Memory B cell (primary cell): ENCODE measurements at regions not wholly inside any gene's neighbourhood (a gene's known extent, or its start where the extent isn't known, plus 50 kb on each side); places are given as distances from the start of the nearest gene placed in this dataset.

Experiments
- ATAC-seq: fragments of 150-1000 bp; cut with Tn5 transposase; 2 replicates; pipeline ENCODE4 v1.10.0; 2021; ENCODE audit warnings: low read depth, mild to moderate bottlenecking, moderate library complexity
- DNase-seq, 2 donors: peaks; one replicate each; pipeline ENCODE4 v3.0.0; 2022; ENCODE audit warnings: low spot score in 2 of 2
- H3K27ac Mint-ChIP-seq: one replicate; pipeline ENCODE4 v1.8.0; 2022; ENCODE audit warnings: mild to moderate bottlenecking, moderate library complexity, mixed read lengths
- H3K27me3 Mint-ChIP-seq: one replicate; pipeline ENCODE4 v1.8.0; 2022; ENCODE audit warnings: mixed read lengths
- H3K36me3 Mint-ChIP-seq: one replicate; pipeline ENCODE4 v1.8.0; 2022; ENCODE audit warnings: mild to moderate bottlenecking, mixed read lengths
- H3K4me1 Mint-ChIP-seq: one replicate; pipeline ENCODE4 v1.8.0; 2022; ENCODE audit warnings: mixed read lengths
- H3K4me3 Mint-ChIP-seq: one replicate; pipeline ENCODE4 v1.8.0; 2022; ENCODE audit warnings: mild to moderate bottlenecking, moderate library complexity, mixed read lengths
- H3K9me3 Mint-ChIP-seq: one replicate; pipeline ENCODE4 v1.8.0; 2022; ENCODE audit warnings: mixed read lengths

DNA sequence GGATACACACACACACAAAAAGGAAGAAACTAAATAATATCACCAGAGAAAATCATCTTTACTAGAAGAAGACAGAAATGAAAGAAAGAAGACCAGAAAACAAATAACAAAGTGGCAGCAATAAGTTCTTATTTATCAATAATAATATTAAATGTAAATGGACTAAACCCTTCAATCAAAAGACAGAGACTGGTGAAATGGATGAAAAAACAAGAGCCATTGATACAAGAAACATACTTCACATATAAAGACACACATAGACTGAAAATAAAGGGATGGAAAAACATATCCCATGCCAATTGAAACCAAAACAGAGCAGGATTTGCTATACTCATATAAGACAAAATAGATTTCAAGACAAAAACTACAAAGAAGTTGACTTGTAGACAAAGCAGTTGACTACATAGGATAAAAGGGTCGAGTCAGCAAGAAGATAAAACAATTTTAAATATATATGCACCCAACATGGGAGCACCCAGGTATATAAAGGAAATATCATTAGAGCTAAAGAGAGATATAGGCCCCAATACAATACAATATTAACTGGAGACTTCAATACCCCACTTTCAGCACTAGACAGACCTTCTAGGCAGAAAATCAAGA lies 259.4 kb downstream of the EPM2A start:
- H3K4me1 Mint-ChIP-seq = no peaks in the 10 kb centered on the region
- peaks cover 1% of the 10 kb centered on the region for H3K36me3 Mint-ChIP-seq
- ATAC-seq (no peak), DNase-seq (no peak)
- H3K27ac Mint-ChIP-seq = no peak overlapping the region
- no peak overlapping the region for H3K4me3 Mint-ChIP-seq
- peaks cover 22% of the 10 kb centered on the region for H3K9me3 Mint-ChIP-seq
- no peaks in the 10 kb centered on the region for H3K27me3 Mint-ChIP-seq

DNA sequence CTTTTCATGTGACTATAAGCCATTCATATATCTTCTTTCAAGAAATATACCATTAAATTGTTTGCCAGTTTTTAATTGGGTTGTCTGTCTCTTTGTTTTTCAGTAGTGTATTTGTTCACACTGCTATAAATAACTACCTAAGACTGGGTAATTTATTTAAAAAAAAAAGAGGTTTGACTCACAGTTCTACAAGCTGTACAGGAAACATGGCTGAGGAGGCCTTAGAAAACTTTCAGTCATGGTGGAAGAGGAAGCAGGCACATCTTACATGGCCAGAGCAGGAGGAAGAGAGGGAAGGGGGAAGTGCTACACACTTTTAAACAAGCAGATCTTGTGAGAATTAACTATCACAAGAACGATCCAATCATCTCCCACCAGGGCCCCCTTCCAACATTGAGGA lies 255.3 kb downstream of the EPM2A start:
- Mint-ChIP-seq H3K4me3 (no peak overlapping the region), H3K4me1 (no peaks in the 10 kb centered on the region), H3K27me3 (no peaks in the 10 kb centered on the region), H3K36me3 (peaks cover 1% of the 10 kb centered on the region), H3K9me3 (peaks cover 16% of the 10 kb centered on the region), H3K27ac (no peak overlapping the region)
- DNase-seq (no peak), ATAC-seq (no peak)

DNA sequence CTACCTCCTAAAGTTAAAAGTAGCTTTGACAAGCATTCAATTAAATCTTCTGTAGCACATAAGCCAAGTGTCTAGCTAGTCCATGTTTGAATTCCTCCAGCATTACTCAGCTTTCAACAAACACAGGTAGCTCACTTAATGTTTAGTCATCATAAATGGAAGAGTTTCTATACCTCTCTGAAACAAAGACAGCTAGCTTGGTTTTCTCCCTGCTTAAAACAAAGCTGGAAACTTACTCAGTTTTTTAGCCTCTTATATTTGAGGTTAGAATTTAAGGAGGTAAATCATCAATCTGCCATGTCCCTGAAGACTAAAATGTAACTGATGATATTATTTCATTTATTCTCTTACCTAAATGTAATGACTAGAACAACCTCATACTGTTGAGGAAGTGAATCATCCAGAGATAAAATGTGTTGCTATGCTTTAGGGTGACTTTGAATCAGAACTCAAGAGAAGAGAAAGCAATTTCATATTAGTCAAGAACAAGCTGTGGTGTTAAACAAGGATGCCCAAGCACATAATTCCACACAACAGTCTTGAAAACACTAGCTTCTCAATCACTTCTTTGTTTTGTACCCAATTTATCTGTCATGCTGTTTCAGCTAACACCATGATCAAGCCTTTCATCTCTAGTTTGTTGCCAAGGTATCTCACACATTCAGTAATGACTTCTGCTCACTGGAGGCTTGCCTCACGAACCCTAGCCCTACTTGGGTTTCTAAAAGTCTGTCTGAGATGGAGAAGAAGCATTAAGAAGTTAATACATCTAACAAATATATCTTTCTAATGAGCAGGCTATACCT lies 251.9 kb downstream of the EPM2A start:
- DNase-seq (no peak), ATAC-seq (no peak)
- Mint-ChIP-seq H3K27me3 (no peaks in the 10 kb centered on the region), H3K4me1 (no peaks in the 10 kb centered on the region), H3K36me3 (no peaks in the 10 kb centered on the region), H3K4me3 (no peak overlapping the region), H3K9me3 (peaks cover 9% of the 10 kb centered on the region), H3K27ac (no peak overlapping the region)

DNA sequence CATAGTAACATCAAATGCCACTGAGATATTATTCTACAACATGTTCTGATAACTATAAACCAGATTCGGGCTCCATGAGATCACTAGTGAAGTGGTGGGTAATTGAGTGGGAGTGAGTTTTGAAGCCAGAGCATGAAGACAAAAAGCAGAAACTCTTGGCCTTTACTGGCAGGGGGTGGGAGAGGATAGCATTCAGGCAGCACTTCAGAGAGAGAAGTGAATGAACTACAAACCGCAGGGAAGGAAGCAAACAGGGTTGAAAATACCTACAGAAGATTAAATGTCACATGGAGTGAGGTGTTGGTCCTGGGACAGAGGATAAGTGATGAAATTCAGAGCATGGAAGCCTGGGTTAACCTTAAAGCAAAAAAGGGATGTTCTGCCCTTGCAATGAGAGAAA lies 250.0 kb downstream of the EPM2A start:
- Mint-ChIP-seq H3K4me1 (no peaks in the 10 kb centered on the region), H3K36me3 (no peaks in the 10 kb centered on the region), H3K27ac (no peak overlapping the region), H3K27me3 (no peaks in the 10 kb centered on the region), H3K9me3 (peaks cover 5% of the 10 kb centered on the region), H3K4me3 (no peak overlapping the region)
- DNase-seq (no peak), ATAC-seq (no peak)

DNA sequence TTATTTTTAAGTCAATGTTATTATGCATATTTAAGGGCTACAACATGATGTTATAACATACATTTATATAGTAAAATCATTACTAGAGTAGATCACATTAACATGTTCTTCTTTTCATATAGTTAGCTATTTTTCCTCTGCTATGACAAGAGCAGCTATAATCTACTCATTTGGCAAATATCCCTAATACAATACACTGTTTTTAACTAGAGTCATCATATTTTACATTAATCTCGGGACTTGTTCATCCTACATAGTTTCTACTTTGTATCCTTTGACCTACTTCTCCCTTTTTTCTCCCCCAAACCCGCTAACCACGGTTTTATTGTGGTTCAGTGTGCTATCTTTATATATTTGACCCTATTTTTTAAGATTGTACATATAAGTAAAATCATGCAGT lies 249.0 kb downstream of the EPM2A start:
- Mint-ChIP-seq H3K4me3 (no peak overlapping the region), H3K9me3 (peaks cover 5% of the 10 kb centered on the region), H3K27me3 (no peaks in the 10 kb centered on the region), H3K4me1 (no peaks in the 10 kb centered on the region), H3K36me3 (no peaks in the 10 kb centered on the region), H3K27ac (no peak overlapping the region)
- DNase-seq (no peak), ATAC-seq (no peak)

DNA sequence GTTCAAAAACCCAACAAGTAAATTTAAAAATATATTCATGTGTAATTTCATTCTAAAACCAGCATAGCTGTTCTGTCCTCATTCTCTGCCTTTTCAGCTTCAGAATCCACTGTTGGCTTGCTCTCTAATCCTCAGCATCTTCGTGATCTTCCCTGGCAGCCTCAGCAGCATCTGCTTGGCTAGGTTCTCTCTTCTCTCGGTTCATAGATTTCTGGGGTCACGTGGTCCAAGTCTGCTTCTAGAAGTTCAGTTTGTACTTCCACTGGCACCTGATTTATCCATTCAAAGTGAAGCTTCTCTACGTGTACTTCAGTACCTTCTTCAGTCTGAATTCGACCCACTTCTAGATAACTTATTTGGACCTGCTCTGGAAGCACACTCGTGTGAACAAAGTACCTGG lies 245.7 kb downstream of the EPM2A start:
- Mint-ChIP-seq H3K27me3 (no peaks in the 10 kb centered on the region), H3K4me1 (no peaks in the 10 kb centered on the region), H3K4me3 (no peak overlapping the region), H3K36me3 (no peaks in the 10 kb centered on the region), H3K9me3 (peaks cover 5% of the 10 kb centered on the region), H3K27ac (no peak overlapping the region)
- no peak for DNase-seq
- ATAC-seq = no peak

DNA sequence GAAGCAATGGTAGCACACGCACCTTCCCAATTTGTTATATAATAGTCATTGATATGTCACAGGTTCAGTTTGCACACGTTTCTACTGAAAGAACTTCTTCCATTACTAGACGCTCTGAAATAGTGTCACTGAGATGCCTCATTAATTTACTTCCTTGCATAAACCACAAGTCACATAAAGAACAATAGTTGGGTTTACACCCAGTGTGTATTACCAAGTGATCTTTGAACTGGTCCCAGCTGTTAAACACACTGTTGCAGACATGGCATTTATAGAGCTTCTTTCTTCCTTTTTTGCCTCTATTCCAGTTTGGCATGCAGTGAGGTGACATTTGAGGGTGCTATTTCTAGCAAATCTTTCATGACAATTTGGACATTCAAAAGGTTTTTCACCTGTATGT lies 245.3 kb downstream of the EPM2A start:
- H3K4me3 Mint-ChIP-seq = no peak overlapping the region
- no peak overlapping the region for H3K27ac Mint-ChIP-seq
- H3K27me3 Mint-ChIP-seq = no peaks in the 10 kb centered on the region
- no peaks in the 10 kb centered on the region for H3K36me3 Mint-ChIP-seq
- H3K9me3 Mint-ChIP-seq = peaks cover 3% of the 10 kb centered on the region
- ATAC-seq (no peak), DNase-seq (no peak)
- H3K4me1 Mint-ChIP-seq = no peaks in the 10 kb centered on the region

DNA sequence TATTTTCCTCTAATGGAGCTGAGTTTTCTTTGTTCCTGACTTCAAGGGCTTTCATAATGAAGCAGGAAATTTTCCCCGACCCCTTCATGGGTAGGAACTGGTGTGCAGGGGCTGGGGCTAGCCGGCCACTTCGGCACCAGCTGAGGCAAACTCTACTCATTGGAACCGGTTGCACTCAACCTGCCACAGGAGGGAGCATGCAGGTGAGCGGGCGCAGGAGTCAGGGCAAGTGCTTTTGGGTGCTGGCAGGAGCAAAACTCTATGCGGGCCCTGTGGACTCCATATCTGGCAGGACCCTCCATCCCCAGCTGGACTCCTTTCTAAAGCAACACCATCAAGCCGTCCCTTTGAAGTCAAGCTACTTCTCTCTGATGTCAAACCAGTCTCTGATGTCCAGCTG lies 244.2 kb downstream of the EPM2A start:
- H3K36me3 Mint-ChIP-seq = no peaks in the 10 kb centered on the region
- H3K9me3 Mint-ChIP-seq = peaks cover 3% of the 10 kb centered on the region
- ATAC-seq (no peak), DNase-seq (no peak)
- H3K4me3 Mint-ChIP-seq = no peak overlapping the region
- H3K27me3 Mint-ChIP-seq = no peaks in the 10 kb centered on the region
- no peaks in the 10 kb centered on the region for H3K4me1 Mint-ChIP-seq
- no peak overlapping the region for H3K27ac Mint-ChIP-seq

DNA sequence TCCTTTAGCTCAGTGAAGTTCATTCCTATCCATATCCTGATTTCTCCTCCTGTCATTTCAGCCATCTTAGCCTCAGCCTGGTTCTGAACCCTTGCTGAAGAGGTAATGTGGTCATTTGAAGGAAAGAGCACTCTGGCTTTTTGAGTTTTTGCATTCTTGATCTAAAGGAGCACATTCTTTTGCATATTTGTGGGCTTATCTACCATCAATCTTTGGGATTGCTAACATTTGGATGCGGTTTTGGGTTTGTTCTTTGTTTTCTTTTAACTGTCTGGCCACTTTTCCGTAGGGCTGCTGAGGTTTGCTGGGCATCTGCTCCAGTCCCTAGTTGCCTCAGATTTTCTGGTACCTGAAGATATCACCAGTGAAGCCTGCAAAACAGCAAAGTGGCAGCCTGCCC lies 238.3 kb downstream of the EPM2A start:
- Mint-ChIP-seq H3K4me1 (no peaks in the 10 kb centered on the region), H3K36me3 (no peaks in the 10 kb centered on the region), H3K27me3 (no peaks in the 10 kb centered on the region), H3K4me3 (no peak overlapping the region), H3K27ac (no peak overlapping the region), H3K9me3 (peaks cover 4% of the 10 kb centered on the region)
- no peak for ATAC-seq
- no peak for DNase-seq

DNA sequence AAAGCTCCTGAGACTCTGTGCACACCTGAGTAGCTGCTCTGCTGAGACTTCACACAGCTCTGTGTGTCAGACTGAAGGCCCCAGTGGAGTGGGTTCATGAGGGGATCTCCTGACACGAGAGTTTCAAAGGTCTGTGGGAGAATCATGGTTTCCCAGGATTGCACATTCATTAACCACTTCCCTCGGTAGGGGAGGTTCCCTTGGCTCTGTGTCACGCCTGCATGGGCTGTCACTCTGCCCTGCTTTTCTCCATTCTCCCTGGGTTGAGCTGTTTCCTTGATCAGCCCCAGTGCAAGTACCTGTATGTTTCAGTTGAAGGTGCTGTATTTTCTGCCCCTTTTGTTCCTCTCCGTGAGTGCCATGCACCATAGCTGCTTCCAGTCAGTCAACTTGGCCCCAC lies 236.9 kb downstream of the EPM2A start:
- Mint-ChIP-seq H3K4me1 (no peaks in the 10 kb centered on the region), H3K27ac (no peak overlapping the region), H3K4me3 (no peak overlapping the region), H3K9me3 (peaks cover 4% of the 10 kb centered on the region), H3K36me3 (no peaks in the 10 kb centered on the region), H3K27me3 (no peaks in the 10 kb centered on the region)
- no peak for ATAC-seq
- DNase-seq = no peak

DNA sequence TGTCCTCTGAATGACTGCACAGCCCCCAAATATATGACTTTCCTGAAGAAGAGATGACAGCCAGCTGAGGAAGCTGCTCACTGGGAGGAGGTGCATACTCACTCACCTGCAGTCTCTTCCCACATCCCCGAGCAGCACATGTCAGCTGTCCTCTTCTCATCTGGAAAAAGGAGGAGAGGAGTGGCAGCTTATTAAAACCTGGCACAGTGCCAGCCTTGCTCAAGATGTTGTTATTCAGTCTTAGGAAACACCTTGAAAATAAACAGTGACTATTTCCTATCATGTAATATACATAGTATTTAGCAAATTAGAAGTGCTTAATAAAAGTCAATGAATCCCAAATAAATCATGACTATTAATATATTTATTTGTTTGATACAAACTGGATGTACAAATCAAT lies 232.9 kb downstream of the EPM2A start:
- Mint-ChIP-seq H3K36me3 (no peaks in the 10 kb centered on the region), H3K4me1 (no peaks in the 10 kb centered on the region), H3K9me3 (peaks cover 4% of the 10 kb centered on the region), H3K27me3 (no peaks in the 10 kb centered on the region), H3K4me3 (no peak overlapping the region), H3K27ac (no peak overlapping the region)
- ATAC-seq (no peak), DNase-seq (no peak)

DNA sequence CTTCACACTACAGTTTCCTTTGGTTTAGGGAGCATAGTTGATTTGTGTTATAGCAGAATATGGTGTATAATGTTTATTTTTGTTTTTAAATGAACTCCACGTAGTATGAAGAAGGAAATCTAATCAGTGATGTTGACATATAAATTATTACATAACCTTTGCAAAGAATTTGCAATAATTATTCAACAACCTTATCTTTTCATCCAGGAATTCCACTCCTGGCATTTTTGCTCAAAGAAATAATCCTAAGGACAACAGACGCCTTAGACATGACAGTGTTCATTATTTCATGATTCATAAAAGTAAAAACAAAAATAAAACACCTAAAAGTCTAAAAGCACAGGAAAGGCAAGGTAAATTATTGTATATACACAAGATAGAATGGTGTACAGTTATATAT lies 229.2 kb downstream of the EPM2A start:
- DNase-seq = no peak
- H3K4me1 Mint-ChIP-seq = no peaks in the 10 kb centered on the region
- H3K27me3 Mint-ChIP-seq = no peaks in the 10 kb centered on the region
- peaks cover 16% of the 10 kb centered on the region for H3K9me3 Mint-ChIP-seq
- no peak overlapping the region for H3K4me3 Mint-ChIP-seq
- no peaks in the 10 kb centered on the region for H3K36me3 Mint-ChIP-seq
- no peak overlapping the region for H3K27ac Mint-ChIP-seq
- ATAC-seq = no peak

DNA sequence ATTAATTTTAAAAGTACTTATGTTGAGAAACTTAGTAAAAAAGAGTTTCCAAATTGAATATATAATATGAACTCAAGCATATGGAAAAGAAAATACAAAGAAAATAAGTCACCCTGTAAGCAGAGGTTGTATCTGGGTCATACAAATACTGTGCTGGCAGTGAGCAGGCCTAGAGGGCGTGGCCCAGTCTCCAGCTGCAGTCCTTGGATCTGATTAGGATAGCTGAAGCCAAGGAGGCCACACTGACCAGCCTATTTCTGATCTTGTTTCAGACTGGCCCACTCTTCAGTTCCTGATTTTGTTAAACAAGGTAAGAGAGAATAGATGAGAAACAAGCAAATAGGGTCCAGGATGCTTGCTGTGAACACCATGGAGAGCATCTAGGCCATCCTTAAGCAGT lies 228.8 kb downstream of the EPM2A start:
- H3K27me3 Mint-ChIP-seq = no peaks in the 10 kb centered on the region
- no peaks in the 10 kb centered on the region for H3K36me3 Mint-ChIP-seq
- H3K4me1 Mint-ChIP-seq = no peaks in the 10 kb centered on the region

DNA sequence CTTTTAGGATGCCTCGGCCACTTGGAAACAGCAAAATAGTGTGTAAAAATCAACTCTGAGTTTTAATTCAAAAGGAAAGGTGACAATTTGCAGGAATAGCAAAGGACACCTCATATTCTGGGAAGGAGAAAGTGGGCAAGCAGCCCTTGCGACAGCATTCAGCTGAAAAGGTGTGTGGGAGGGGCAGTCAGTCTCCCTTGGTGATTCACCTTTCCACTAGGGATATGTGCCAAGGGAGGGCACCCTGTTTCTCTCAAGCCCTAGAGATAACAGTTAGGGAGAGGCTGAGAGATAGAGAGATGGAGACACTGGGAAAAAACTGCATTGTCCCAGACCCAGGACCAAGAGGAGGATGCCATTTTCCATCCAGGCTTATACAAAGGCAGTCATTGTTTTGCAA lies 228.1 kb downstream of the EPM2A start:
- no peaks in the 10 kb centered on the region for H3K27me3 Mint-ChIP-seq
- no peak overlapping the region for H3K27ac Mint-ChIP-seq
- H3K4me3 Mint-ChIP-seq = no peak overlapping the region
- no peak for DNase-seq
- H3K4me1 Mint-ChIP-seq = no peaks in the 10 kb centered on the region
- no peaks in the 10 kb centered on the region for H3K36me3 Mint-ChIP-seq
- H3K9me3 Mint-ChIP-seq = peaks cover 16% of the 10 kb centered on the region
- ATAC-seq = no peak

More for the DNA sequence above, 228.8 kb downstream of the EPM2A start:
- ATAC-seq = no peak
- no peak for DNase-seq
- peaks cover 16% of the 10 kb centered on the region for H3K9me3 Mint-ChIP-seq
- no peak overlapping the region for H3K27ac Mint-ChIP-seq
- no peak overlapping the region for H3K4me3 Mint-ChIP-seq

DNA sequence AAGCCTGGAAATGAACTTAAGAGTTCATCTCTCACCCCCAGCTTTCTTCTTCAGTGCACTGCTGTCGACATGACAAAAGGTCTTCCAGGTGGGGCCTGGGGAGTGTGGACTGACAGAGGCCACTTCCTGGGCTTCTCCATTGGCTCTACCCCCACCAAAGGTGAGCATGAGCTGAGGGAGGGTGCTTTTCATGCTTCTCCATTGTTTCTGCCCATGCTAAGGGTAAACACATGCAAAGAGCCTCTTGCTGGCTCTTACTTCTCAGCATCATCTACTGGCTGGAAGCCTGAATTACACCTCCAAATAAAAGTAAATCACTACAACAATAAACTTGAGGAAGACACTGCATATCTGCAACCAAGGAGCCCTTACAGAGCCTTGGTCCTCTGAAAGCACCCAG lies 227.2 kb downstream of the EPM2A start:
- ATAC-seq = no peak
- DNase-seq = no peak
- no peak overlapping the region for H3K4me3 Mint-ChIP-seq
- H3K4me1 Mint-ChIP-seq = no peaks in the 10 kb centered on the region
- no peak overlapping the region for H3K27ac Mint-ChIP-seq
- H3K36me3 Mint-ChIP-seq = no peaks in the 10 kb centered on the region
- no peaks in the 10 kb centered on the region for H3K27me3 Mint-ChIP-seq
- peaks cover 16% of the 10 kb centered on the region for H3K9me3 Mint-ChIP-seq
